ENCODE measurements at regions not wholly inside any gene's neighbourhood (a gene's known extent, or its start where the extent isn't known, plus 50 kb on each side); places are given as distances from the start of the nearest gene placed in this dataset.

DNA sequence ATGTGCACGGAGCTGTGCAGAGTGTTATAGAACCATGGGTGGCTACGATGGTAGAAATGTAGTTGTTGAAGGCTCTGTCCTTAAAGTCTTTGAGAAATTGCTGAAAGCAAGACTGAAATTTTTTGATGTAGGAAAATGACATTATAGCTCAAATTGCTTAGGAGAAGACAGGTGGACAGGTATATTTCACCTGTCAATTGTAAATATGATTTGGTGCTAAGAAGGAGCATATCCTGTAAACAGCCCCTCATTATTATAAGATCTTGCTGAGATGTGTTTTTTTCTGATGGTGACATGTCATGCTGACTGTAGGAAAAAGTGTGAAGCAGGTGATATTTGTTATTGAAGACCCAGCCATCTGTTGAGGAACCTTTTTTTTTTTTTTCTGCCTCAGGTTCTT lies 377.9 kb downstream of the PSAT1 start:
- TF ChIP-seq CTCF (IDR thresholded peaks at IDR 0.05; ENCODE audit: low read depth, low read length) (no peak), EZH2phosphoT487 (IDR thresholded peaks at IDR 0.05; ENCODE audit: low read depth) (no peak)
